Fibroblast of pulmonary artery (primary cell): ENCODE measurements at regions not wholly inside any gene's neighbourhood (a gene's known extent, or its start where the extent isn't known, plus 50 kb on each side); places are given as distances from the start of the nearest gene placed in this dataset.
A peak's percentile ranks its signal among the peaks of the same experiment; 100 is the strongest.

ENCODE experiments used
- DNase-seq: peaks from one replicate; pipeline ENCODE4 v3.0.0-alpha.2; 2010; ENCODE audit warnings: low read depth
- H3K4me3 ChIP-seq: replicated peaks from 2 replicates; pipeline ENCODE4 v1.5.1; 2011; ENCODE audit warnings: low read depth, mild to moderate bottlenecking, control low read depth, low read length, moderate library complexity
- TF ChIP-seq, protein P1 (sequence below): IDR thresholded peaks from 2 replicates; pipeline ENCODE4 v1.5.1; 2011; ENCODE audit warnings: mild to moderate bottlenecking, control low read depth, low read length, inconsistent platforms; ENCODE audit errors: missing control alignments

DNA sequence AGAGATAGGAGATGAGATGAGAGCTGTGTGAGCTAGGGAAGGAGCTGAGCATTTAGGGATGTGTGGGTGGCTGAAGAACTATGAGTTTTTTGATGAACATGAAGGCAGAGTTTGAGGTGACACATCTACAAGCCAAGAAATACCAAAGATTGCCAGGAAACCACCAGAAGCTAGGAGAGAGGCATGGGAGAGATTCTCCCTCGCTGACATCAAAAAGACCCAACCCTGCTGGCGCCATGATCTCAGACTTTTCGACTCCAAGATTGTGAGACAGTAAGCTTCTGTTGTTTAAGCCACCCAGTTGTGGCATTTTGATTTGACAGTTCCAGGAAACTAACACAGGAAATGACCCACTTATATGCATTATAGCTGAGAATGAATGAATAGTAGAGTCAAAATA is 790.9 kb downstream of the TFAP2A start:
- DNase-seq = peak; percentile 44
- H3K4me3 ChIP-seq = no peak overlapping the region
- TF ChIP-seq, protein P1, sequence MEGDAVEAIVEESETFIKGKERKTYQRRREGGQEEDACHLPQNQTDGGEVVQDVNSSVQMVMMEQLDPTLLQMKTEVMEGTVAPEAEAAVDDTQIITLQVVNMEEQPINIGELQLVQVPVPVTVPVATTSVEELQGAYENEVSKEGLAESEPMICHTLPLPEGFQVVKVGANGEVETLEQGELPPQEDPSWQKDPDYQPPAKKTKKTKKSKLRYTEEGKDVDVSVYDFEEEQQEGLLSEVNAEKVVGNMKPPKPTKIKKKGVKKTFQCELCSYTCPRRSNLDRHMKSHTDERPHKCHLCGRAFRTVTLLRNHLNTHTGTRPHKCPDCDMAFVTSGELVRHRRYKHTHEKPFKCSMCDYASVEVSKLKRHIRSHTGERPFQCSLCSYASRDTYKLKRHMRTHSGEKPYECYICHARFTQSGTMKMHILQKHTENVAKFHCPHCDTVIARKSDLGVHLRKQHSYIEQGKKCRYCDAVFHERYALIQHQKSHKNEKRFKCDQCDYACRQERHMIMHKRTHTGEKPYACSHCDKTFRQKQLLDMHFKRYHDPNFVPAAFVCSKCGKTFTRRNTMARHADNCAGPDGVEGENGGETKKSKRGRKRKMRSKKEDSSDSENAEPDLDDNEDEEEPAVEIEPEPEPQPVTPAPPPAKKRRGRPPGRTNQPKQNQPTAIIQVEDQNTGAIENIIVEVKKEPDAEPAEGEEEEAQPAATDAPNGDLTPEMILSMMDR = no peak

DNA sequence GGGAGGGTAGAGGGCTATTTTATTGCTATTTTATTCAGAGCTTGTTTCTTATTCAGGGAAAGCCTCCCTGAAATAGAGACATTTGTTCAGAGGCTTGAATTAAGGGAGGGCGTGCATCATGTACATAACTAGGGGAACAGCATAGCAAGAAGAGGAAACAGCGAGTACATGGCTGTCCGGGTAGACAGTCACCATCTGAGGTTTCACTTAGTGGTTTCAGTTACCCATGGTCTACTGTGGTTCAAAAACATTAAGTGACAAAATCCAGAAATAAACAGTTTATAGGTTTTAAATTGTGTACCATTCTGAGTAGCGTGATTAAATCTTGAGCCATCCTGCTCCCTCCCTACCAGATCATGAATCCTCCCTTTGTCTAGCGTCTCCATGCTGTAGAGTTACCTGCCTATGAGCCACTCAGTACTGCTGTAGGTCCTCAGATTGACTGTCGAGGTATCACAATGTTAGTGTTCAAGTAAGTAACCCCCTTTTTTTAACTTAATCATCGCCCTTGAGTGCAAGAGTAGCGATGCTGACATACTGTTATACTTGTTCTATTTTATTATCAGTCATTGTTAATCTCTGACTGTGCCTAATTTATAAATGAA is 791.5 kb downstream of the TFAP2A start:
- H3K4me3 ChIP-seq = no peak overlapping the region
- no peak for DNase-seq
- TF ChIP-seq, protein P1 = no peak

DNA sequence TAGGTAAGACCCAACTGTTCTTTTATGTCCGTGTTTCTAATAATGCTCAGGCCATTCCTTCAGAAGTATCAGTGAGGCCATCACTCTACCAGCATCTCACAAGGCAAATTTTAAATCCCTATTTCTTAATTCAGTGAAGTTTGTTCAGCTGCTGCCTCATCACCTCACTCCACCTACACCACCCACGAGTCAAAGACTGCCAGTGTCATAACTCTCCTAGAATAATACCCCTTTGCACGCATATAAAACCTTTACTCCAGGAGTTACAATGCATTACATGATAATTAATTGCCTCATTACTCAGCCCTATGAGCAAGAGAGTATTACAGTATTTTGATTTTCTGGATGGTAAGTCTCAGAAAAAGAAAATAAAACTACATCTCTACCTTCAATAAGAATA is 793.6 kb downstream of the TFAP2A start:
- H3K4me3 ChIP-seq = no peak overlapping the region
- no peak for DNase-seq
- TF ChIP-seq, protein P1 = no peak

DNA sequence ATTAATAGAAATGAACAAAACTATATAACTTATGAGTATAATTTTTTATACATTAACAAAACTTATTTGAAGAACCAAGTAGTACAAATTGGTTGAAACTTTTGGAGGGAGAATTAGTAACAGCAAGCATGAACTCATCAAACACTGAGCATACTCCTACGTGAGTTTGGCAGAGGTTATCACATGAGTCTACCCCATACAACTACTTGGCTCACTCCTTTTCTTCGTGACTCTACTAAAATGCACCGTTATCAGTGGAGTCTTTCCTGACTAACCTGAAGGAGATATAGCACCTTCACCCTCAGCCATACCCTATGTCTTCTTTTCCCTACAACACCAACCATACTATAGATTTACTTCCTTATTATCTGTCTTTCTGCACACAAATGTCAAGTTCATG is 794.2 kb downstream of the TFAP2A start:
- no peak overlapping the region for H3K4me3 ChIP-seq
- no peak for DNase-seq
- TF ChIP-seq, protein P1 = no peak

DNA sequence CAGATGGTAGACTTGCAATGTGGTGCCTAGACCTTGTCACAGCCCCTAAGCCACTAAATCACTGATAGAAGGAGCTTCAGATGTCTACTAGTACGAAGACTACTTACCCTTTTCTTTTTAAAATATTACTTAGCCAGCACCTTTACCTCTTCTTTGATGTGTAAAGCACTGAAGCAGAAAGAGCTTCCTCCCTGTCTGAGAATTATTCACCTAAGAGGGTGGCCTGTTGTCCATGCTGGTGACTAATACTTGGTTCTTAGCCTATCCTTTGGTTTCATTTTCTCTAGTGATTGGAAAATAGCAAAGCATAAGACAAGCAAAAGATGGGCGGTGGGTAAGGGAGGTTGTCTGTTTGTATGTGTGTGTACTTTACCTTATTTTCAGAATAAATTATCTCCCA is 794.6 kb downstream of the TFAP2A start:
- TF ChIP-seq, protein P1 = no peak
- no peak for DNase-seq
- H3K4me3 ChIP-seq = no peak overlapping the region

DNA sequence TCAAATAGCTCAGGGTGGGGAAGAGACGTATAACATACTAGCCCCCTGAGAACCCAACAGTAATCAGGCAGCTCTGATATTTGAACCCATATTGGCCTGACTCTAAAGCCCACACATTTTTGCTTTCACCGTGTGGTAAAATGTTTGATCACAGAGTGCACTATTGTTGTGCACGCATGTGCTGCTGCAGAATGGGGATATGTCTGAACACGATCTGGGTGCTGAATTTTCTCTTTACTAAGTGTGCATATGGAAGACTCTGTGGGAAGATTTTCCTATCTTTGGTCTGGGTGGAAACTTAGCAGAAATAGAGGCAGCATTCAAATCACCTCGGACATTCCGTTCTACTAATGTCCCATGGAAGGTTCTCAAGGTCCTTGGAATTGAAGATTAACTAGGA is 800.1 kb downstream of the TFAP2A start:
- TF ChIP-seq, protein P1 = no peak
- H3K4me3 ChIP-seq = no peak overlapping the region
- no peak for DNase-seq

DNA sequence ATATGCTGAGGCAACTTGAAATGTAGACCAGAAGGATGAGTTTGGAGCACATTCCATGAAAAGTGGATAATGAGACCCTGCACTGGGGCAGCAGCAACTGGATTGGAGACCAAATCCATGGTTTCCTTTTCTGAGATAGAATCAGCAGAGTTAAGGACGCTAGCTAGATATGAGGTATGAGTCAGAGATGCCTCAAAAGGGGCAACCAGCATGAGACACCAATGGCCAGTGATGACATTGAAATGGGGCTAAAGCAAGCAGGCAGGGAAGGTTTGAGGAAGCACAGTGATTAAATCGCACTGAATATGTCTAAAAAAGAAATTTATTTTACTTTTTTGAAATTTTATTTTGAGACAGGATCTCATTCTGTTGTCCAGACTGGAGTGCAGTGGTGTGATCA is 802.4 kb downstream of the TFAP2A start:
- TF ChIP-seq, protein P1 = no peak
- H3K4me3 ChIP-seq = no peak overlapping the region
- no peak for DNase-seq
